AG04449 (cell line): ENCODE measurements at regions not wholly inside any gene's neighbourhood (a gene's known extent, or its start where the extent isn't known, plus 50 kb on each side); places are given as distances from the start of the nearest gene placed in this dataset.

ENCODE experiments used
- CTCF ChIA-PET: fragments of 350-600 bp; formaldehyde crosslinking; extraction: SDS; loops from one replicate; lab custom pipeline; 2021; ENCODE audit warnings: antibody characterized with exemption; lab: Yijun Ruan, JAX
- POLR2A ChIA-PET: fragments of 400-600, 350-600 bp; formaldehyde crosslinking; extraction: SDS; loops from one replicate; lab custom pipeline; 2020; ENCODE audit warnings: antibody characterized with exemption, inconsistent platforms; lab: Yijun Ruan, JAX
- DNase-seq: peaks from one replicate; pipeline ENCODE4 v3.0.0-alpha.2; 2010; ENCODE audit warnings: low read depth, low spot score
- H3K4me3 ChIP-seq: 2 replicates; pipeline ENCODE4 v1.5.1; 2011; ENCODE audit warnings: low read depth, mild to moderate bottlenecking, control low read depth, low read length
- CTCF ChIP-seq: IDR thresholded peaks from one replicate; pipeline ENCODE4 v1.5.1; 2011; ENCODE audit warnings: mild to moderate bottlenecking, moderate library complexity, low read length, control low read depth, inconsistent platforms; ENCODE audit not compliant: insufficient read depth; ENCODE audit errors: missing control alignments

- ChIA-PET CTCF (no interaction called here), POLR2A (no interaction called here)
- no peak for TF ChIP-seq CTCF
- no peak overlapping the region for H3K4me3 ChIP-seq
- no peak for DNase-seq
Observed at GRCh38 chr22:49064836-49065235, 762.8 kb downstream of the BRD1 start.

- TF ChIP-seq CTCF: no peak
- CTCF ChIA-PET: no interaction called here
- POLR2A ChIA-PET: no interaction called here
- H3K4me3 ChIP-seq: no peak overlapping the region
- no peak for DNase-seq
Observed at GRCh38 chr22:49063545-49063890, 764.2 kb downstream of the BRD1 start.

- ChIA-PET CTCF (no interaction called here), POLR2A (no interaction called here)
- TF ChIP-seq CTCF: no peak
- DNase-seq: no peak
- H3K4me3 ChIP-seq: no peak overlapping the region
Observed at GRCh38 chr22:49062802-49063544, 764.7 kb downstream of the BRD1 start.

- H3K4me3 ChIP-seq: no peak overlapping the region
- POLR2A ChIA-PET: no interaction called here
- CTCF ChIA-PET: no interaction called here
- no peak for TF ChIP-seq CTCF
- DNase-seq: no peak
Observed at GRCh38 chr22:49062155-49062801, 765.4 kb downstream of the BRD1 start.

- ChIA-PET POLR2A (no interaction called here), CTCF (no interaction called here)
- no peak overlapping the region for H3K4me3 ChIP-seq
- DNase-seq: no peak
- TF ChIP-seq CTCF: no peak
Observed at GRCh38 chr22:49057910-49058309, 769.8 kb downstream of the BRD1 start.

GRCh38 chr22:49056301-49056700 lies 771.4 kb downstream of the BRD1 start:
- ChIA-PET POLR2A (no interaction called here), CTCF (no interaction called here)
- no peak overlapping the region for H3K4me3 ChIP-seq
- TF ChIP-seq CTCF: no peak
- DNase-seq: no peak
